NCI-H526 treated with DMSO at 0.1 percent for 48 hours (cell line): ENCODE measurements at regions not wholly inside any gene's neighbourhood (a gene's known extent, or its start where the extent isn't known, plus 50 kb on each side); places are given as distances from the start of the nearest gene placed in this dataset.

Source experiments
- DNase-seq: peaks from one replicate; lab custom pipeline; 2025; lab: John Stamatoyannopoulos, UW

DNA sequence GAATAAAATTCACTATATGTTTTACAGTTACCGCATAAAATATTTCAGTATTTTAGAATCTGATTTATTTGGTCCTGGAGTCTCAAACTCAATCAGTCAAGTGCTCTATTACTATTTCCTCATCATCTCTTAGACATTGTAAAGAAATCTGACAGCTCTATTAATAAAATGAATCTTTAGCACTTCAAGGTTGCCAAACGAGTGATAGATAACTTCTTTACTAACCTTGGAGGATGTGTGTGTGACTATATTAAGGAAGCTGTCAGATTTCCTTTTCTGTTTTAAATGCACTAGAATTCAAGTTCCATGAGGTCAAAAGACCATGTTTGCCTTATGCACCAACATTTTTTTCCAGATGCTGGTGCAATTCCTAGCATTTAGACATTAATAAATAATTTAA lies 389.8 kb upstream of the AZI2 start:
- no peak for DNase-seq

- DNase-seq = no peak
Observed at GRCh38 chr3:28739647-28740046, 391.0 kb upstream of the AZI2 start.

- no peak for DNase-seq
Observed at GRCh38 chr3:28743271-28743670, 394.6 kb upstream of the AZI2 start.

GRCh38 chr3:28743831-28744230 lies 395.2 kb upstream of the AZI2 start:
- DNase-seq = no peak

GRCh38 chr3:28745436-28745835 lies 396.8 kb upstream of the AZI2 start:
- DNase-seq = no peak

DNA sequence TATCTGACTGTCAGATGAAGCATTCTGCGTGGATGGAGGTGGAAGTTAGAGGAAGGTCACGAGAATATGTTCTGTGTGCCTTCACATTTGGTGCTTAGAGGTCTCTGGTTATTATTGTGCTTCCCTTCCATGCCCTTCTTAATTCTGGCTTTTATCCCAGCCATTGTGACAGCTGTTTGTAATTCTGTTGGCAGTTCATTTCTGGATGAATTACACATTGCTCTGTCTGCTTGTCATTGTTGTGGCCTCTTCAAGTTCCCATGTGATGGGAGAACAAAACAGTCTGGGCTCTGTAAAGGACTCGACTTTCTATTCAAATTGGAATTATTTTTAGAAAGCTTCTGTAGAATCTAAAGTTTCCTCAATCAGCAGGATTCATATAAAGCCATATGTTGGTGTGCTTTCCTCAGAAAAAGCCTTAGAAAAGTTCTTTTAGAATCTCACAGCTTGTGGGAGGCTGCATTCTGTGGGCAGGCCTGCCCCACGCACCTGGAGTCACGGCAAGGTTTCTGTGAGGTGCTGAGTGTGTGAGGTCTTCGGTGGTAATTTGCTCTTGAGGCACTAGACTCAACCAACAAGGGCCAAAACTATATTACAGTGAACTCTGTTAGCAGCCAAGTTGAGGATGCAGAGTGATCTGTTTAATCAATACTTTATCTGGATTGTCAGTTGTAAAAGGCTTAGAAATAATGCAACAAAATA lies 397.4 kb upstream of the AZI2 start:
- DNase-seq = no peak

- no peak for DNase-seq
Observed at GRCh38 chr3:28746990-28747389, 398.4 kb upstream of the AZI2 start.

GRCh38 chr3:28751864-28752263 lies 403.2 kb upstream of the AZI2 start:
- no peak for DNase-seq

GRCh38 chr3:28752290-28752689 lies 403.7 kb upstream of the AZI2 start:
- DNase-seq = no peak

DNA sequence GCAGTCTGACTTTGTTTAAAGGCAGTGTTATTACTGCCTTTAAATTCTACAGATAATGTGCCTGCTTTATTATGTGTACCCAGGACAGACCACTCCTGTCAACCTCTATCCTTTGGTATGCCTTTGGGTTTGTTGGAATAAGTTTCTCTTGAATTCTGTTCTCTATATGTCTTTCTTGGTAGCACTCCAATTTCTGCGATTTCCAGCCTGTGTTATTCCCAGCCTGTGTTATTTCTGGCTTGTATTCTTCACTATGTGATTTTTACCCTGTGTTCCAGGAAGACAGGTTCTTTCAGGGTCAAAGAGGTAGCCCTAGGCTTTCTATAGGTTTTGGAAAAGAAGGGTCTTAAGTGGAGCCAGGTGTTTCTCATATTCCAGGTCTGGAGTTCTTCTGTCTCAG lies 407.4 kb upstream of the AZI2 start:
- no peak for DNase-seq

GRCh38 chr3:28758115-28758514 lies 409.5 kb upstream of the AZI2 start:
- DNase-seq = no peak

- DNase-seq = no peak
Observed at GRCh38 chr3:28761375-28761774, 412.8 kb upstream of the AZI2 start.

GRCh38 chr3:28765194-28765593 lies 416.6 kb upstream of the AZI2 start:
- no peak for DNase-seq

GRCh38 chr3:28768439-28768838 lies 419.8 kb upstream of the AZI2 start:
- DNase-seq = no peak

DNA sequence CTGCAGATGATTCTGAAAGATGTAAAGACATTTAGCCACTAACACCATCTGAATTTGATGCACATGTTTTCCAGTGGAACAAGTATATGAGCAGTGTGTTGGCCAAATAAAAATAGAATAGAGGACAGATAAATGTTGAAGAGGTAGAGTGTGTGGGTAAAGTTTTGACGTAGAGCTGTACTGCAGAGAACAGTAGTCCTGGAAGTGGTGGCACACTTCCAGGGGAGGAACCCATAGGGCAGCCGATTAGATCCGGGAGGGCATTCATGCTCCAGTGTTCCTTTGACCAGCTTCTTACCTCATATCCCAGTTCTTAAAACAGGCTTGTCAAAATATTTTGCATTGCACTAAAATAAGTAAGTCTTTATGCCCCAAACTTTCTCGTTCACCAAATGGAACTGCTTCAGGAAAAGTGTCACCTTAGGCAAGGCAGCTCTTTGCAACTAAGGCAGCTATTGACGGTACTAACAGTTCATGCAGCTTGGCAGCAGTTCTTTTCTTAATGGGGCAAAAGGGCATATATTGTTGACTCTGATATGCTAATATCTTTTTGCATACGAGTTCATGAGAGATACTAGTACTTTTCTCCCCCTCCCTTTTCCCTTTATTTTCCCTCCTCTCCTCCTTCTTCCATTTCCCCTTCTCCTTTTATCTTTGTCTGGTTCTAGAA lies 429.3 kb upstream of the AZI2 start:
- DNase-seq = no peak

- no peak for DNase-seq
Observed at GRCh38 chr3:28780480-28780879, 431.9 kb upstream of the AZI2 start.

DNA sequence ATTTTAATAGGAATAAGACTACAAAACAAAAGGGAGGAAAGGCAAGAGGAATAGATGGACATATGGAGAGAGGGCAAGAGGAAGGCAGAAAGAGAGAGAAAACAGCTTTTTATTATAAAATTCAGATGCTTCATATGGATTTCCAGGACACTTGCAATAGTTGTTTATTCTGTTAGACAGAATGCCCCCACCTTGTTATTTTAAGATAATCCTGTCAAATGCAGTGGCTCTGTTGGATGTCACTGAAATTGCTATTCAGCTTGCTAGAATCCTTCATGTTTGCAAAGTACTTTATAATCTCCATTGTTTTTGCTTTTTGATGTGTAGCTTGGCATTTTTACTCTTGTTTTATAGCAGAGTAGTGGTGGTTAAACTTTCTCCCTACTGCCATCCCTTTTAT lies 432.4 kb upstream of the AZI2 start:
- DNase-seq = no peak

GRCh38 chr3:28786446-28786845 lies 437.8 kb upstream of the AZI2 start:
- no peak for DNase-seq

DNA sequence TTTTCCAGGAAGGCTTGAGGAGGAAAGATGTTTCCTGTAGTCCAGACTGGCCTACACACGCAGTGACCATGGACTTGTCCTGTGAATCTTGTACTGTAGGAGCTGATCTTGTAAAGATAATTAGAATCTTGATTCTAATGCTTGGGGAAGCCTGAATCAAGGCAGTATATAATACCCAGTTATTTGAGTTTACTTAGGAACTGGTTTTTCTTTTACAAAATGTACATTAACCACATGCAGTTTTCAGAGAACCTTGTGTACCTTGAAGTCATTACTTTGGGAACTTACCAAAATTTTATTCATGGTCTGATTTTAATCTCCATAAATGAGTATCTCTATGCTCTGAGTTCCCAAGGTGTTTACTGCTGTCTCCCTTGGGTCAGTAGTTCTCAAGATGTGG lies 439.9 kb upstream of the AZI2 start:
- DNase-seq = no peak

- no peak for DNase-seq
Observed at GRCh38 chr3:28791713-28792255, 443.2 kb upstream of the AZI2 start.

GRCh38 chr3:28792604-28793003 lies 444.0 kb upstream of the AZI2 start:
- DNase-seq = no peak

DNA sequence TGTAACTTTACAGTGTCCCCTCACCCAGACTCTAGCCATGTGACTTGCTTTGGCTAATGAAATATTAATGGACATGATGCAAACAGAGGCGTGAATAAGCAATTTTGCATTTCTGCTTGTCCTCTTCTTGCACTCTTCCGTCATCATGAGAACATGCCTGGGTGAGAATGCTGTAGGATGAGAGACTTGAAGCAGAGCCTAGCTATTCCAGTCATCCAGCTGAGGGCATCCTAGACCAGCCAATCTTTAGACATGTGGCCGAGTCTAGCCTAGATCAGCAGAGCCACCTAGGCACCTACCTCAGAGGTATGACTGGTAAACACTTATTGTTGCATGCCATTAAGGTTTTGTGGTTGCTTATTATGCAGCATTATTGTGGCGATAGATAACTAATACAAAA lies 450.5 kb upstream of the AZI2 start:
- no peak for DNase-seq

DNA sequence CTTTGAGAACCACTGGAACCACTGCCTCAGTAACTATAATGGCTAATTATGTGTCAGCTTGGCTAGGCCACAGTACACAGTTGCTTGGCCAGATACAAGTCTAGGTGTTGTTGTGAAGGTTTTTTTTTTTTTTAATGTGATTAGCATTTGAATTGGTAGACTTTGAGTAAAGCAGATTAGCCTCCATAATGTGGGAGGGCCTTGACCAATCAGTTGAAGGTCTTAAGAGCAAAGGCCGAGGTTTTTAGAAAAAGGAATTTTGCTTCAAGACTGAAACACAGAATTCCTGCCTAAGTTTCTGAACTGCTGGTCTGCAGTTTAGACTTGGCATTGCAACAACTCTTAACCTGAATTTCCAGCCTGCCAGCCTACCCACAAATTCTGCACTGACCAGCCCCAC lies 451.6 kb upstream of the AZI2 start:
- no peak for DNase-seq

DNA sequence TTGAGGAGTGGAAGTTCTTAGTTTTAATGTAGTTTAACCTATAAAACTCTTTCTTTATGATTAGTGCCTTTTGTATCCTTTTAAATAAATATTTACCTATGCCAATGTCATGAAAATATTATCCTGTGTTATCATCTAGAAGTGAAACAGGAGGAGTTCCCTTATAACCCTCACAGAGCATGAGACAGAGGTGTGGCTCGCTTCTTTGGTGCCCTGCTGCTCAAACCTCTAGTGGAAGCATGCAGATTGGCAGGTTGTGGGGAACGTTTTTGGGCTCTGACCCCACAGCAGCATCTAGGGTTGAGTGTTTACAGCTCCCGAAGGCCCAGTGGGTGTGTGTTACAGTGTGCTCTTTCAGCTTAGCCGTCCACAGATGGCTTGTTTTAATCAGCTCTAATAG lies 459.4 kb upstream of the AZI2 start:
- DNase-seq = no peak
